ENCODE measurements at regions not wholly inside any gene's neighbourhood (a gene's known extent, or its start where the extent isn't known, plus 50 kb on each side); places are given as distances from the start of the nearest gene placed in this dataset.

DNA sequence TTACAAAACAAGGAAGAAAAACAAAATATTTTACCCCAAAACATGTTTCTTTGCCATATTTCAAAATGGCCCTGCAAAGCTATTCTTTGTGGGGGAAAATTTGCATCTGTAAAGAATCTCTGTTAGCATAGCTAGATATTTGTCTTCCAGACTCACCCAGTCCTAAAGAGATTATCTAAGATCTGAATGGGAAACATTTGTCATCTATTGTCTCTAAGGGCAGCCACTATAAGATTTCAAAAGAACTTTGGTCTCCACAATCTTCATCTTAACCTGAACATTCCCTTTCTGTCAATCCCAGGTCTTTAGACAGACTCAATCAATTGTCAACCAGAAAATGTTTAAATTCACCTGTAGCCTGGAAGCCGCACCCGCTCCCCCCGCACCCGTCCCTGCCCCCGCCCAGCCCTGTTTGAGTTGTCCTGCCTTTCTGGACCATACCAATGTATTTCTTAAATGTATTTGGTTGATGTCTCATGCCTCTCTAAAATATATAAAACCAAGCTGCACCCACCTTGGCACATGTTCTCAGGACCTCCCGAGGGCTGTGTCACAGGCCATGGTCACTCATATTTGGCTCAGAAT is 330.6 kb downstream of the RAB3C start (continued):
- TF ChIP-seq CHD7 (IDR thresholded peaks at IDR 0.05; ENCODE audit: insufficient replicate concordance, low read length) (no peak), BRCA1 (IDR thresholded peaks at IDR 0.05; ENCODE audit: low read depth, low read length) (no peak), YY1 (IDR thresholded peaks at IDR 0.05; ENCODE audit: low read depth, low read length) (no peak), KDM5A (IDR thresholded peaks at IDR 0.05; ENCODE audit: low read length) (no peak), SIX5 (IDR thresholded peaks at IDR 0.05; ENCODE audit: low read depth, low read length) (no peak)
- TF ChIP-seq, protein P1, sequence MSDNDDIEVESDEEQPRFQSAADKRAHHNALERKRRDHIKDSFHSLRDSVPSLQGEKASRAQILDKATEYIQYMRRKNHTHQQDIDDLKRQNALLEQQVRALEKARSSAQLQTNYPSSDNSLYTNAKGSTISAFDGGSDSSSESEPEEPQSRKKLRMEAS (IDR thresholded peaks at IDR 0.05) = no peak

All from H1 (cell line).